ENCODE measurements at regions not wholly inside any gene's neighbourhood (a gene's known extent, or its start where the extent isn't known, plus 50 kb on each side); places are given as distances from the start of the nearest gene placed in this dataset.
A peak's percentile ranks its signal among the peaks of the same experiment; 100 is the strongest.

DNA sequence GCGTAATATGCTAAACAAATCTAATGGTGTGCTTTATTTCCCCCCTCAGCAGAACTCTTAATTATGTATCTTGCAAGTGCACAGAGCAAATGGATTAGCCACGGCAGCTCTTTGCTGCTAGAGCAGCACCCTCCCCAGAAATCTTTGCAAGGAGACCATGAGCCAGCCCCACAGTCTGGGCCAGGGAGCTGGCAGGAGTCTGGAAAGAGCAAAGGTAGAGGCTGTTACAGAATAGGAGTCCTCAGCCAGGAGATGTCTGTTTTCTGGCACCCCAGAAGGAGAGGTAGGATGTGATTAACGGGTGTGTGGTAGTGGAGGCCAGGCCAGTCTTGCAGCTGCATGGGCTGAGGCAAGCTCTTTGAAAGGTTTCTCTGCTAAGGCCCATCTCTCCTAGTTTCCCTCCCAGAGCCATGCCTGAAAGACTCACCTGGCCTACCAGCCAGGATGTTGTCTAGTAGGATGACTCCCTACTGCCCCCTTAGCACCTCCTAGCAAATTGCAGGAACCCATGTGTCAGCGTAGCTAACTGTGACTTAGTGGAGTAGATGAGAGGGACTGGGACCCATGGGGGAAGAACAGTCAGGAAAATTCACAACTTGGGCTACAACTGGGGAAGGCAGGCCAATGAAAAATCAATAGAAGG, 557.2 kb downstream of the BUD13 start:
- Histone ChIP-seq H3K9ac (ENCODE audit: low read length in 3 of 3) (no peak overlapping the region), H3K27ac (ENCODE audit: low read depth in 2 of 2, low read length in 2 of 2) (no peak overlapping the region), H3K27me3 (ENCODE audit: control insufficient read depth, insufficient read depth, low read length) (no peaks in the 10 kb centered on the region), H3K4me3 (ENCODE audit: low read length in 3 of 3) (no peak overlapping the region), H3K4me1 (ENCODE audit: control insufficient read depth in 2 of 3, insufficient read depth in 2 of 3, low read depth in 1 of 3, low read length in 3 of 3) (peaks cover 0 to 8% (median 3%) of the 10 kb centered on the region in 3 donors), H3K9me3 (ENCODE audit: control insufficient read depth in 2 of 3, insufficient read depth in 1 of 3, low read length in 3 of 3) (no peaks in the 10 kb centered on the region), H3K36me3 (ENCODE audit: control insufficient read depth in 2 of 3, insufficient read depth in 3 of 3, low read length in 3 of 3) (no peaks in the 10 kb centered on the region)
- FAIRE-seq (no peak), DNase-seq (peak in 2 of 5 donors; percentile 44 to 51)
- TF ChIP-seq, protein P1, sequence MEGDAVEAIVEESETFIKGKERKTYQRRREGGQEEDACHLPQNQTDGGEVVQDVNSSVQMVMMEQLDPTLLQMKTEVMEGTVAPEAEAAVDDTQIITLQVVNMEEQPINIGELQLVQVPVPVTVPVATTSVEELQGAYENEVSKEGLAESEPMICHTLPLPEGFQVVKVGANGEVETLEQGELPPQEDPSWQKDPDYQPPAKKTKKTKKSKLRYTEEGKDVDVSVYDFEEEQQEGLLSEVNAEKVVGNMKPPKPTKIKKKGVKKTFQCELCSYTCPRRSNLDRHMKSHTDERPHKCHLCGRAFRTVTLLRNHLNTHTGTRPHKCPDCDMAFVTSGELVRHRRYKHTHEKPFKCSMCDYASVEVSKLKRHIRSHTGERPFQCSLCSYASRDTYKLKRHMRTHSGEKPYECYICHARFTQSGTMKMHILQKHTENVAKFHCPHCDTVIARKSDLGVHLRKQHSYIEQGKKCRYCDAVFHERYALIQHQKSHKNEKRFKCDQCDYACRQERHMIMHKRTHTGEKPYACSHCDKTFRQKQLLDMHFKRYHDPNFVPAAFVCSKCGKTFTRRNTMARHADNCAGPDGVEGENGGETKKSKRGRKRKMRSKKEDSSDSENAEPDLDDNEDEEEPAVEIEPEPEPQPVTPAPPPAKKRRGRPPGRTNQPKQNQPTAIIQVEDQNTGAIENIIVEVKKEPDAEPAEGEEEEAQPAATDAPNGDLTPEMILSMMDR (IDR thresholded peaks at IDR 0.05; ENCODE audit: borderline replicate concordance, extremely low read depth, insufficient read depth) = peak; percentile 29
- intact Hi-C loops (cut with DNase I) = no loop called here

DNA sequence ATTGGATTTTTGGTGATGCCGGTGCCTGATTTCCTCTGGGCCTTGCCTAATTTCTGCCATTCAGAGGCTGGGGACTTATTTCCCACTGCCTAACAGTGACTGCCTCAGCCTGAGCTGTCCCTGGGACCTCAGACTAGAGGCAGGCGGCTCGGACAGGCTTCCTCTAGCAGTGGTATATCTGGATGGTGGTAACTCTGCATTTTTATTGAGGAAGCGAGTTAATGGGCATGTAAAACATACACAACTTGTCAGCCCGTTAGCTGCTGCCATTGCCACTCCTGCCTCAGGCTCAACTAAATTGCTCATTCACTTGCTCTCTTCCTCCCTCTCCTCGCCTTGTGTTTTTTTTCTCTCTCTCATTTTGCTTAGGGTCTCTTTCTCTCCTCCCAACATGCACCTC, 561.6 kb downstream of the BUD13 start:
- H3K4me1 ChIP-seq (ENCODE audit: control insufficient read depth in 2 of 3, insufficient read depth in 2 of 3, low read depth in 1 of 3, low read length in 3 of 3) = peaks cover 3 to 18% (median 9%) of the 10 kb centered on the region in 3 donors
- no peaks in the 10 kb centered on the region for H3K27me3 ChIP-seq (ENCODE audit: control insufficient read depth, insufficient read depth, low read length)
- H3K9me3 ChIP-seq (ENCODE audit: control insufficient read depth in 2 of 3, insufficient read depth in 1 of 3, low read length in 3 of 3) = no peaks in the 10 kb centered on the region
- FAIRE-seq = no peak
- DNase-seq = peak in 2 of 5 donors; percentile 32 to 56
- no peak overlapping the region for H3K27ac ChIP-seq (ENCODE audit: low read depth in 2 of 2, low read length in 2 of 2)
- no peak overlapping the region for H3K9ac ChIP-seq (ENCODE audit: low read length in 3 of 3)
- TF ChIP-seq, protein P1 (IDR thresholded peaks at IDR 0.05; ENCODE audit: borderline replicate concordance, extremely low read depth, insufficient read depth) = no peak
- intact Hi-C loops (cut with DNase I) = no loop called here
- H3K36me3 ChIP-seq (ENCODE audit: control insufficient read depth in 2 of 3, insufficient read depth in 3 of 3, low read length in 3 of 3) = no peaks in the 10 kb centered on the region
- no peak overlapping the region for H3K4me3 ChIP-seq (ENCODE audit: low read length in 3 of 3)

DNA sequence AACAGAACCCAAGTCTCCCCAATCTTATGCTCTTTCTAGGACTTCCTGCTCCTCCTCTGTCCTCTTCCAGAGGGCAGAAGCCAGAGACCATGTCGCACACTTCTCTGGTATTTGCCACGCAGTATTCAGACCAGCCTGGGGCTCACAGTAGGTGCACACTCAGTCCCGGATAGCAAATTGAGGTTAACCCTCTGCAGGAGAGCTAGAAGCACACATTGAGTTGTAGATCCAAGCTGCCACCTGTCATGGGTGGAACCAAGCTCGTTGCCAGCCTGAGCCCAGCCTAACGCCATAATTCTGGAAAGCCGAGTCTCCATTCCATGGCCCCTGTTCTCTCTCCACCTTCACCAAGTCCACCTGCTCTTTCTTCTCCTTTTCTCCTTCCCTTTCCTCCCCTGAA, 562.1 kb downstream of the BUD13 start:
- H3K4me3 ChIP-seq (ENCODE audit: low read length in 3 of 3) = no peak overlapping the region
- H3K4me1 ChIP-seq (ENCODE audit: control insufficient read depth in 2 of 3, insufficient read depth in 2 of 3, low read depth in 1 of 3, low read length in 3 of 3) = peaks cover 3 to 18% (median 7%) of the 10 kb centered on the region in 3 donors
- no peaks in the 10 kb centered on the region for H3K36me3 ChIP-seq (ENCODE audit: control insufficient read depth in 2 of 3, insufficient read depth in 3 of 3, low read length in 3 of 3)
- TF ChIP-seq, protein P1 (IDR thresholded peaks at IDR 0.05; ENCODE audit: borderline replicate concordance, extremely low read depth, insufficient read depth) = no peak
- intact Hi-C loops (cut with DNase I) = no loop called here
- H3K9ac ChIP-seq (ENCODE audit: low read length in 3 of 3) = no peak overlapping the region
- H3K27ac ChIP-seq (ENCODE audit: low read depth in 2 of 2, low read length in 2 of 2) = no peak overlapping the region
- H3K27me3 ChIP-seq (ENCODE audit: control insufficient read depth, insufficient read depth, low read length) = no peaks in the 10 kb centered on the region
- no peaks in the 10 kb centered on the region for H3K9me3 ChIP-seq (ENCODE audit: control insufficient read depth in 2 of 3, insufficient read depth in 1 of 3, low read length in 3 of 3)
- DNase-seq (peak in 1 of 5 donors; percentile 17), FAIRE-seq (no peak)
